Hematopoietic multipotent progenitor cell treated with erythropoietin and hydrocortisone succinate and interleukin-3 and kit ligand, for 17 days (in vitro differentiated cells): ENCODE measurements at regions not wholly inside any gene's neighbourhood (a gene's known extent, or its start where the extent isn't known, plus 50 kb on each side); places are given as distances from the start of the nearest gene placed in this dataset.

Experiments used
- DNase-seq: peaks from one replicate; pipeline ENCODE4 v3.0.0-alpha.2; 2015; ENCODE audit warnings: low spot score

GRCh38 chr16:87052506-87052905, 264.7 kb downstream of the C16orf95 start:
- DNase-seq = no peak

- DNase-seq = no peak
Measured at GRCh38 chr16:87053016-87053982, 263.9 kb downstream of the C16orf95 start.

GRCh38 chr16:87054154-87054553, 263.0 kb downstream of the C16orf95 start:
- DNase-seq = no peak

GRCh38 chr16:87054856-87055255, 262.3 kb downstream of the C16orf95 start:
- no peak for DNase-seq

- DNase-seq = no peak
Measured at GRCh38 chr16:87056083-87056482, 261.1 kb downstream of the C16orf95 start.

- DNase-seq = no peak
Measured at GRCh38 chr16:87056551-87056950, 260.6 kb downstream of the C16orf95 start.

- DNase-seq = no peak
Measured at GRCh38 chr16:87057211-87057881, 259.8 kb downstream of the C16orf95 start.

- no peak for DNase-seq
Measured at GRCh38 chr16:87057951-87058560, 259.1 kb downstream of the C16orf95 start.

- DNase-seq = no peak
Measured at GRCh38 chr16:87058728-87059250, 258.4 kb downstream of the C16orf95 start.

- no peak for DNase-seq
Measured at GRCh38 chr16:87060034-87060986, 256.9 kb downstream of the C16orf95 start.

- no peak for DNase-seq
Measured at GRCh38 chr16:87061243-87061920, 255.8 kb downstream of the C16orf95 start.

- DNase-seq = peak; percentile 31
Measured at GRCh38 chr16:87062569-87063442, 254.4 kb downstream of the C16orf95 start.

GRCh38 chr16:87063543-87063942, 253.6 kb downstream of the C16orf95 start:
- no peak for DNase-seq

- no peak for DNase-seq
Measured at GRCh38 chr16:87064731-87065445, 252.3 kb downstream of the C16orf95 start.

- DNase-seq = no peak
Measured at GRCh38 chr16:87065446-87066132, 251.6 kb downstream of the C16orf95 start.

GRCh38 chr16:87066133-87067002, 250.8 kb downstream of the C16orf95 start:
- no peak for DNase-seq

GRCh38 chr16:87067003-87067556, 250.1 kb downstream of the C16orf95 start:
- no peak for DNase-seq
